ENCODE measurements at regions not wholly inside any gene's neighbourhood (a gene's known extent, or its start where the extent isn't known, plus 50 kb on each side); places are given as distances from the start of the nearest gene placed in this dataset.

- no peak for TF ChIP-seq POLR2A (IDR thresholded peaks at IDR 0.05)
- no peak for TF ChIP-seq EP300 (IDR thresholded peaks at IDR 0.05)
- no peak for TF ChIP-seq CTCF (IDR thresholded peaks at IDR 0.05)
Measured at GRCh38 chr19:30752201-30752600, 380.0 kb downstream of the ZNF536 start.
